ENCODE measurements at regions not wholly inside any gene's neighbourhood (a gene's known extent, or its start where the extent isn't known, plus 50 kb on each side); places are given as distances from the start of the nearest gene placed in this dataset.

- TF ChIP-seq CTCF (IDR thresholded peaks at IDR 0.05) (no peak), POLR2A (IDR thresholded peaks at IDR 0.05) (no peak), POLR2AphosphoS5 (IDR thresholded peaks at IDR 0.05) (no peak)
Measured at GRCh38 chr3:110393941-110394340, 677.7 kb upstream of the NECTIN3 start.
